Neural progenitor cell (in vitro differentiated cells): ENCODE measurements at regions not wholly inside any gene's neighbourhood (a gene's known extent, or its start where the extent isn't known, plus 50 kb on each side); places are given as distances from the start of the nearest gene placed in this dataset.

Experiments
- CTCF ChIP-seq: fragments of 200-600 bp; sonication (generic); IDR thresholded peaks from 2 replicates; pipeline ENCODE4 v1.5.1; 2017; ENCODE audit warnings: antibody characterized with exemption, mild to moderate bottlenecking
- EZH2 ChIP-seq: fragments of 200-600 bp; sonication (generic); IDR thresholded peaks from 2 replicates; pipeline ENCODE4 v1.6.1; 2017; ENCODE audit warnings: antibody characterized with exemption, mild to moderate bottlenecking, moderate library complexity
- EZH2phosphoT487 ChIP-seq: fragments of 200-600 bp; sonication (generic); IDR thresholded peaks from 2 replicates; pipeline ENCODE4 v1.6.1; 2017; ENCODE audit warnings: antibody characterized with exemption

GRCh38 chr6:4638641-4639040 is 137.6 kb upstream of the CDYL start:
- TF ChIP-seq EZH2 (no peak), CTCF (no peak), EZH2phosphoT487 (no peak)
